WTC11 (cell line): ENCODE measurements at regions not wholly inside any gene's neighbourhood (a gene's known extent, or its start where the extent isn't known, plus 50 kb on each side); places are given as distances from the start of the nearest gene placed in this dataset.

Source experiments
- ATF2 ChIP-seq: sonication (generic); formaldehyde crosslinking; IDR thresholded peaks from 2 replicates; pipeline ENCODE4 v1.8.1; 2022; ENCODE audit warnings: low read depth, missing genetic modification reagents, borderline replicate concordance
- E2F5 ChIP-seq: sonication (generic); formaldehyde crosslinking; IDR thresholded peaks from 2 replicates; pipeline ENCODE4 v1.8.1; 2022; ENCODE audit warnings: mild to moderate bottlenecking, moderate library complexity, missing genetic modification reagents
- FOXK1 ChIP-seq: sonication (generic); formaldehyde crosslinking; IDR thresholded peaks from 2 replicates; pipeline ENCODE4 v1.8.0; 2022; ENCODE audit warnings: mild to moderate bottlenecking, moderate library complexity, missing genetic modification reagents
- NFYB ChIP-seq: sonication (generic); formaldehyde crosslinking; conservative IDR thresholded peaks from 2 replicates; pipeline ENCODE4 v1.8.0; 2022; ENCODE audit warnings: low read depth, missing genetic modification reagents
- RELA ChIP-seq: sonication (generic); formaldehyde crosslinking; IDR thresholded peaks from 2 replicates; pipeline ENCODE4 v1.8.1; 2022; ENCODE audit warnings: missing genetic modification reagents, mild to moderate bottlenecking, borderline replicate concordance
- SMAD4 ChIP-seq: sonication (generic); formaldehyde crosslinking; IDR thresholded peaks from 2 replicates; pipeline ENCODE4 v1.8.0; 2022; ENCODE audit warnings: mild to moderate bottlenecking, missing genetic modification reagents
- TF ChIP-seq, protein P1 (sequence below): sonication (generic); formaldehyde crosslinking; IDR thresholded peaks from 2 replicates; pipeline ENCODE4 v1.8.1; 2022; ENCODE audit warnings: low read depth, mild to moderate bottlenecking, moderate library complexity, missing genetic modification reagents, borderline replicate concordance
- TF ChIP-seq, protein P2 (sequence below): fragments of 200-600 bp; IDR thresholded peaks from 2 replicates; pipeline ENCODE4 v1.8.0; 2022; ENCODE audit warnings: antibody characterized with exemption

DNA sequence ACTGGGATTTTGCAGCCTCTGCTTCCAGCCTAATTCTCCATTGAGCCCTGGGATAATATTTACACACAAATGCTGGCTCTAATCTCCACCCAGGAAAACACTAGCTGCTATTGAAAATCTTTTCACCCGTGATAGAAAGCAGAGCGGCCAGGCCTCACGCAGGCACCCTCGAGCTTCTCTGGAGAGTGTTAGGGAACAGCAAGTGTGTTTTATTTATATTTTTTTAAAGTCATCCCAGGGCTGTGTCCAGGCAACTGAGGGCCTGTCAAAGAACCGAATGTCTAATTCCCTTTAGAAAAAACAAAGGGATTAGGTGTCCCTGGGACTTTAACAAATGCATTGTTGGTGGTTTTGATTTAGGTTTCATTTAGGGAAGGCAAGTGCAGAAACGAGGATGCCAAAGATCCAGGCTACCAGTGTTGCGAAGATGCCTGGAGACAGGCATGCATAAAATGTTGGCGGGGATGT is 51.2 kb upstream of the SPRY4 start:
- TF ChIP-seq, protein P1, sequence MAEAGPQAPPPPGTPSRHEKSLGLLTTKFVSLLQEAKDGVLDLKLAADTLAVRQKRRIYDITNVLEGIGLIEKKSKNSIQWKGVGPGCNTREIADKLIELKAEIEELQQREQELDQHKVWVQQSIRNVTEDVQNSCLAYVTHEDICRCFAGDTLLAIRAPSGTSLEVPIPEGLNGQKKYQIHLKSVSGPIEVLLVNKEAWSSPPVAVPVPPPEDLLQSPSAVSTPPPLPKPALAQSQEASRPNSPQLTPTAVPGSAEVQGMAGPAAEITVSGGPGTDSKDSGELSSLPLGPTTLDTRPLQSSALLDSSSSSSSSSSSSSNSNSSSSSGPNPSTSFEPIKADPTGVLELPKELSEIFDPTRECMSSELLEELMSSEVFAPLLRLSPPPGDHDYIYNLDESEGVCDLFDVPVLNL = no peak
- TF ChIP-seq, protein P2, sequence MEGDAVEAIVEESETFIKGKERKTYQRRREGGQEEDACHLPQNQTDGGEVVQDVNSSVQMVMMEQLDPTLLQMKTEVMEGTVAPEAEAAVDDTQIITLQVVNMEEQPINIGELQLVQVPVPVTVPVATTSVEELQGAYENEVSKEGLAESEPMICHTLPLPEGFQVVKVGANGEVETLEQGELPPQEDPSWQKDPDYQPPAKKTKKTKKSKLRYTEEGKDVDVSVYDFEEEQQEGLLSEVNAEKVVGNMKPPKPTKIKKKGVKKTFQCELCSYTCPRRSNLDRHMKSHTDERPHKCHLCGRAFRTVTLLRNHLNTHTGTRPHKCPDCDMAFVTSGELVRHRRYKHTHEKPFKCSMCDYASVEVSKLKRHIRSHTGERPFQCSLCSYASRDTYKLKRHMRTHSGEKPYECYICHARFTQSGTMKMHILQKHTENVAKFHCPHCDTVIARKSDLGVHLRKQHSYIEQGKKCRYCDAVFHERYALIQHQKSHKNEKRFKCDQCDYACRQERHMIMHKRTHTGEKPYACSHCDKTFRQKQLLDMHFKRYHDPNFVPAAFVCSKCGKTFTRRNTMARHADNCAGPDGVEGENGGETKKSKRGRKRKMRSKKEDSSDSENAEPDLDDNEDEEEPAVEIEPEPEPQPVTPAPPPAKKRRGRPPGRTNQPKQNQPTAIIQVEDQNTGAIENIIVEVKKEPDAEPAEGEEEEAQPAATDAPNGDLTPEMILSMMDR = no peak
- TF ChIP-seq FOXK1 (CRISPR knock-in tag) (no peak), ATF2 (CRISPR knock-in tag) (no peak), NFYB (CRISPR knock-in tag) (no peak), RELA (CRISPR knock-in tag) (no peak), E2F5 (CRISPR knock-in tag) (no peak), SMAD4 (CRISPR knock-in tag) (no peak)
